ENCODE measurements at regions not wholly inside any gene's neighbourhood (a gene's known extent, or its start where the extent isn't known, plus 50 kb on each side); places are given as distances from the start of the nearest gene placed in this dataset.

GRCh38 chr1:79131626-79132025 is 125.1 kb upstream of the ADGRL4 start:
- Mint-ChIP-seq H3K36me3 (ENCODE audit: low read depth) (no peaks in the 10 kb centered on the region), H3K9me3 (no peaks in the 10 kb centered on the region), H3K4me1 (no peaks in the 10 kb centered on the region), H3K4me3 (no peak overlapping the region), H3K27me3 (no peaks in the 10 kb centered on the region), H3K27ac (no peak overlapping the region)
- no peak for DNase-seq
- POLR2A ChIA-PET = no interaction called here
- no peak for ATAC-seq (ENCODE audit: low read depth)
- intact Hi-C loops (cut with micrococcal nuclease) = no loop called here
- CTCF ChIA-PET = no interaction called here
- TF ChIP-seq, protein P1, sequence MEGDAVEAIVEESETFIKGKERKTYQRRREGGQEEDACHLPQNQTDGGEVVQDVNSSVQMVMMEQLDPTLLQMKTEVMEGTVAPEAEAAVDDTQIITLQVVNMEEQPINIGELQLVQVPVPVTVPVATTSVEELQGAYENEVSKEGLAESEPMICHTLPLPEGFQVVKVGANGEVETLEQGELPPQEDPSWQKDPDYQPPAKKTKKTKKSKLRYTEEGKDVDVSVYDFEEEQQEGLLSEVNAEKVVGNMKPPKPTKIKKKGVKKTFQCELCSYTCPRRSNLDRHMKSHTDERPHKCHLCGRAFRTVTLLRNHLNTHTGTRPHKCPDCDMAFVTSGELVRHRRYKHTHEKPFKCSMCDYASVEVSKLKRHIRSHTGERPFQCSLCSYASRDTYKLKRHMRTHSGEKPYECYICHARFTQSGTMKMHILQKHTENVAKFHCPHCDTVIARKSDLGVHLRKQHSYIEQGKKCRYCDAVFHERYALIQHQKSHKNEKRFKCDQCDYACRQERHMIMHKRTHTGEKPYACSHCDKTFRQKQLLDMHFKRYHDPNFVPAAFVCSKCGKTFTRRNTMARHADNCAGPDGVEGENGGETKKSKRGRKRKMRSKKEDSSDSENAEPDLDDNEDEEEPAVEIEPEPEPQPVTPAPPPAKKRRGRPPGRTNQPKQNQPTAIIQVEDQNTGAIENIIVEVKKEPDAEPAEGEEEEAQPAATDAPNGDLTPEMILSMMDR (IDR thresholded peaks at IDR 0.05) = no peak

GRCh38 chr1:79129914-79130313 is 123.4 kb upstream of the ADGRL4 start:
- Mint-ChIP-seq H3K4me3 (no peak overlapping the region), H3K27ac (no peak overlapping the region), H3K9me3 (peaks cover 2% of the 10 kb centered on the region), H3K27me3 (no peaks in the 10 kb centered on the region), H3K36me3 (ENCODE audit: low read depth) (no peaks in the 10 kb centered on the region), H3K4me1 (no peaks in the 10 kb centered on the region)
- ATAC-seq (ENCODE audit: low read depth) = no peak
- TF ChIP-seq, protein P1 (IDR thresholded peaks at IDR 0.05) = no peak
- DNase-seq = no peak
- intact Hi-C loops (cut with micrococcal nuclease) = no loop called here
- ChIA-PET CTCF (no interaction called here), POLR2A (no interaction called here)

GRCh38 chr1:79128722-79129121 is 122.2 kb upstream of the ADGRL4 start:
- Mint-ChIP-seq H3K4me1 (no peaks in the 10 kb centered on the region), H3K27me3 (no peaks in the 10 kb centered on the region), H3K27ac (no peak overlapping the region), H3K9me3 (peaks cover 2% of the 10 kb centered on the region), H3K4me3 (no peak overlapping the region), H3K36me3 (ENCODE audit: low read depth) (no peaks in the 10 kb centered on the region)
- ChIA-PET POLR2A (no interaction called here), CTCF (no interaction called here)
- ATAC-seq (ENCODE audit: low read depth) (no peak), DNase-seq (no peak)
- TF ChIP-seq, protein P1 (IDR thresholded peaks at IDR 0.05) = no peak
- intact Hi-C loops (cut with micrococcal nuclease) = no loop called here

DNA sequence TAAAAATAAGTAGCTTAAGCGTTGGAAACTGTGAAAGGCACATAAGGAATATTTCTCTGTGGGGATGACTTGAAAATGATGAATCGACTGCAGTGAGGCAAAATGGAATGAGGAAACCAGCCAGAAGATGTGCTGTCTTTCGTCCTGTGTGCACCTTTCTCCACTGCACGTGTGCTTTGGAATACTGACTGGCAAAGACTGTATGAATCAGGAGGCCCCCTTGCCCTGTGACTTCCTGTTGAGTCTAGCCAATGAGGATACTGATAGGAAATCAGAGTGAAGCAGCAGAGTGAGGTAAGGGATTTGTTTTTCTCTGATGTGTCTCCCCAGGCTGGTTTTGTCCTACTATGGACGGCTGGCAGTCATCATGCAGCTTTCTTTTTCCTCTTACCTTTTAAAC is 118.2 kb upstream of the ADGRL4 start:
- Mint-ChIP-seq H3K27me3 (no peaks in the 10 kb centered on the region), H3K27ac (no peak overlapping the region), H3K9me3 (peaks cover 2% of the 10 kb centered on the region), H3K36me3 (ENCODE audit: low read depth) (no peaks in the 10 kb centered on the region), H3K4me3 (no peak overlapping the region), H3K4me1 (no peaks in the 10 kb centered on the region)
- DNase-seq (no peak), ATAC-seq (ENCODE audit: low read depth) (no peak)
- intact Hi-C loops (cut with micrococcal nuclease) = no loop called here
- TF ChIP-seq, protein P1 (IDR thresholded peaks at IDR 0.05) = no peak
- ChIA-PET POLR2A (no interaction called here), CTCF (no interaction called here)

- no peak overlapping the region for H3K4me3 Mint-ChIP-seq
- no peak for DNase-seq
- peaks cover 2% of the 10 kb centered on the region for H3K9me3 Mint-ChIP-seq
- CTCF ChIA-PET = no interaction called here
- H3K27ac Mint-ChIP-seq = no peak overlapping the region
- POLR2A ChIA-PET = no interaction called here
- intact Hi-C loops (cut with micrococcal nuclease) = no loop called here
- no peaks in the 10 kb centered on the region for H3K27me3 Mint-ChIP-seq
- H3K4me1 Mint-ChIP-seq = no peaks in the 10 kb centered on the region
- ATAC-seq (ENCODE audit: low read depth) = no peak
- TF ChIP-seq, protein P1 (IDR thresholded peaks at IDR 0.05) = no peak
- no peaks in the 10 kb centered on the region for H3K36me3 Mint-ChIP-seq (ENCODE audit: low read depth)
Measured at GRCh38 chr1:79122521-79122920, 116.0 kb upstream of the ADGRL4 start.
